Osteoblast (primary cell): ENCODE measurements at regions not wholly inside any gene's neighbourhood (a gene's known extent, or its start where the extent isn't known, plus 50 kb on each side); places are given as distances from the start of the nearest gene placed in this dataset.
"Not testable (repeated sequence)": the region's sequence is repeated elsewhere in the genome, so short reads cannot be mapped to it uniquely, and the experiment has no call there.

ENCODE experiments used
- DNase-seq: peaks from one replicate; pipeline ENCODE4 v3.0.0; 2011; ENCODE audit warnings: low spot score, mixed read lengths; ENCODE audit not compliant: insufficient read length; ENCODE audit errors: missing footprints
- H2AFZ ChIP-seq: 2 replicates; pipeline ENCODE4 v1.6.0; 2011; ENCODE audit warnings: mild to moderate bottlenecking, low read length
- H3K27ac ChIP-seq: 2 replicates; pipeline ENCODE4 v1.5.1; 2011; ENCODE audit warnings: mild to moderate bottlenecking, low read depth, low read length, moderate library complexity
- H3K27me3 ChIP-seq: 2 replicates; pipeline ENCODE4 v1.6.0; 2012; ENCODE audit warnings: mild to moderate bottlenecking, control low read depth, inconsistent platforms, low read length, moderate library complexity; ENCODE audit not compliant: insufficient read depth
- H3K36me3 ChIP-seq: 2 replicates; pipeline ENCODE4 v1.5.1; 2011; ENCODE audit warnings: mild to moderate bottlenecking, low read length, control low read depth, moderate library complexity; ENCODE audit not compliant: insufficient read depth
- H3K4me1 ChIP-seq: 2 replicates; pipeline ENCODE4 v1.5.1; 2011; ENCODE audit warnings: mild to moderate bottlenecking, low read length, control low read depth, moderate library complexity; ENCODE audit not compliant: insufficient read depth
- H3K4me2 ChIP-seq: 2 replicates; pipeline ENCODE4 v1.6.0; 2011; ENCODE audit warnings: mild to moderate bottlenecking, low read length; ENCODE audit not compliant: insufficient read depth
- H3K4me3 ChIP-seq: fragments of 200-600 bp; sonication (generic); 3 replicates; pipeline ENCODE4 v1.5.1; 2012; ENCODE audit warnings: mild to moderate bottlenecking, low read length, inconsistent platforms; ENCODE audit not compliant: insufficient read depth
- H3K79me2 ChIP-seq: 2 replicates; pipeline ENCODE4 v1.6.0; 2012; ENCODE audit warnings: mild to moderate bottlenecking, low read length, control low read depth, inconsistent platforms; ENCODE audit not compliant: insufficient read depth
- H3K9me3 ChIP-seq: 2 replicates; pipeline ENCODE4 v1.5.1; 2011; ENCODE audit warnings: low read depth, low read length, control low read depth
- H4K20me1 ChIP-seq: 2 replicates; pipeline ENCODE4 v1.6.0; 2012; ENCODE audit warnings: mild to moderate bottlenecking, low read length, control low read depth; ENCODE audit not compliant: insufficient read depth
- TF ChIP-seq, protein P1 (sequence below): IDR thresholded peaks from 2 replicates; pipeline ENCODE4 v1.5.1; 2011; ENCODE audit warnings: mild to moderate bottlenecking, low read depth, low read length, moderate library complexity; ENCODE audit errors: extremely low read depth

DNA sequence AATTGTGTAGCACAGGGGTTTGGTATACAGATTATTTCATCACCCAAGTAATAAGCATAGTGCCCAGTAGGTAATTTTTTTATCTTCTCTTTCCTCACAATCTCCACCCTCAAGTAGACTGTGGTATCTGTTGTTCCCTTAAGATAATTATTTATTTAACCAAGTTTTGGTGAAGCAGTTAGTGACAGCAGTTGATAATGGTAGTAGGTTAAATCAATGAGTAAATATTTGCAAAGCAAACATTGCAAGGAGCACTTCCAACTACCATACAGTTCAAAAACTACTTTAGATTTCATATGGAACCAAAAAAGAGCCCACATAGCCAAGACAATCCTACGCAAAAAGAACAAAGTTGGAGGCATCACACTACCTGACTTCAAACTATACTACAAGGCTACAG lies 291.8 kb downstream of the KCTD12 start:
- Histone ChIP-seq H4K20me1 (no peaks in the 10 kb centered on the region), H3K9me3 (no peaks in the 10 kb centered on the region), H3K79me2 (no peaks in the 10 kb centered on the region), H3K4me1 (no peaks in the 10 kb centered on the region), H3K27me3 (no peaks in the 10 kb centered on the region), H3K4me3 (no peak overlapping the region), H3K4me2 (no peak overlapping the region), H3K36me3 (no peaks in the 10 kb centered on the region), H3K27ac (no peak overlapping the region), H2AFZ (no peak overlapping the region)
- TF ChIP-seq, protein P1, sequence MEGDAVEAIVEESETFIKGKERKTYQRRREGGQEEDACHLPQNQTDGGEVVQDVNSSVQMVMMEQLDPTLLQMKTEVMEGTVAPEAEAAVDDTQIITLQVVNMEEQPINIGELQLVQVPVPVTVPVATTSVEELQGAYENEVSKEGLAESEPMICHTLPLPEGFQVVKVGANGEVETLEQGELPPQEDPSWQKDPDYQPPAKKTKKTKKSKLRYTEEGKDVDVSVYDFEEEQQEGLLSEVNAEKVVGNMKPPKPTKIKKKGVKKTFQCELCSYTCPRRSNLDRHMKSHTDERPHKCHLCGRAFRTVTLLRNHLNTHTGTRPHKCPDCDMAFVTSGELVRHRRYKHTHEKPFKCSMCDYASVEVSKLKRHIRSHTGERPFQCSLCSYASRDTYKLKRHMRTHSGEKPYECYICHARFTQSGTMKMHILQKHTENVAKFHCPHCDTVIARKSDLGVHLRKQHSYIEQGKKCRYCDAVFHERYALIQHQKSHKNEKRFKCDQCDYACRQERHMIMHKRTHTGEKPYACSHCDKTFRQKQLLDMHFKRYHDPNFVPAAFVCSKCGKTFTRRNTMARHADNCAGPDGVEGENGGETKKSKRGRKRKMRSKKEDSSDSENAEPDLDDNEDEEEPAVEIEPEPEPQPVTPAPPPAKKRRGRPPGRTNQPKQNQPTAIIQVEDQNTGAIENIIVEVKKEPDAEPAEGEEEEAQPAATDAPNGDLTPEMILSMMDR = no peak
- no peak for DNase-seq

DNA sequence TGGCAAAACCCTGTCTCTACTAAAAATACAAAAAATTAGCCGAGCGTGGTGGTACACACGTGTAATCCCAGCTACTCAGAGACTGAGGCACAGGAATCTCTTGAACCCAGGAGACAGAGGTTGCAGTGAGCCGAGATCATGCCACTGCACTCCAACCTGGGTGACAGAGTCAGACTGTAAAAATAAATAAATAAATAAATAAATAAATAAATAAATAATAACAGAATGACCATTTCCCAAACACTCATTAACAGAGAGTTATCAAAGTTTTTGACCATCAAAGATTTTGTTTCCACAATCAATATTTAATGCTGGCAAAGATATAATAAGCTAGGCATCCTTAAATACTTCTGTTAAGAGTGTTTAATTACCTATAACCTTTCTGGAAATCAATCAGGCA lies 299.4 kb downstream of the KCTD12 start:
- Histone ChIP-seq H3K79me2 (no peaks in the 10 kb centered on the region), H3K4me3 (no peak overlapping the region), H3K4me1 (no peaks in the 10 kb centered on the region), H4K20me1 (no peaks in the 10 kb centered on the region), H3K27me3 (no peaks in the 10 kb centered on the region), H2AFZ (no peak overlapping the region), H3K4me2 (no peak overlapping the region), H3K9me3 (no peaks in the 10 kb centered on the region), H3K27ac (no peak overlapping the region), H3K36me3 (no peaks in the 10 kb centered on the region)
- DNase-seq = no peak
- TF ChIP-seq, protein P1 = no peak

DNA sequence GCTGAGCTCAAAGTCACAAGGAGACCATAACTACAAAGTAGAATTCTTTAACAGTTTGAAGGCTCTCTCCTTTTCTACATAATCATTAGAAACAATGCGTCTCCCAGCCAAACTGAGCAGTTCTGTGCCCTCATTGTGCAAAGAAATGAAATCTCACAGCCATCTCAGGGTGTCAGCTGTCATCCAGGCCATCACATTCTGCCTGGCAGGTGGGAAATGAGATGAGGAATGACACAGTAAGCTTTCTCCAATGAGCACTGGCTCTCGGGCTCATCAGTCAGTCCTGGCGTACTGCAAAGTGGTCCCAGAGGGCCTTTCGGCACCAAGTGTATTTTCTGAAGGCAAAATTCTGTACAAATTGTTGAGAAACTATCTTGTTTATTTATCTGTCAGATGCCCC lies 306.5 kb downstream of the KCTD12 start:
- no peak overlapping the region for H2AFZ ChIP-seq
- no peak for DNase-seq
- H4K20me1 ChIP-seq = no peaks in the 10 kb centered on the region
- no peaks in the 10 kb centered on the region for H3K79me2 ChIP-seq
- H3K27ac ChIP-seq = no peak overlapping the region
- no peaks in the 10 kb centered on the region for H3K4me1 ChIP-seq
- no peaks in the 10 kb centered on the region for H3K27me3 ChIP-seq
- no peaks in the 10 kb centered on the region for H3K9me3 ChIP-seq
- no peak overlapping the region for H3K4me3 ChIP-seq
- TF ChIP-seq, protein P1 = no peak
- no peaks in the 10 kb centered on the region for H3K36me3 ChIP-seq
- no peak overlapping the region for H3K4me2 ChIP-seq

DNA sequence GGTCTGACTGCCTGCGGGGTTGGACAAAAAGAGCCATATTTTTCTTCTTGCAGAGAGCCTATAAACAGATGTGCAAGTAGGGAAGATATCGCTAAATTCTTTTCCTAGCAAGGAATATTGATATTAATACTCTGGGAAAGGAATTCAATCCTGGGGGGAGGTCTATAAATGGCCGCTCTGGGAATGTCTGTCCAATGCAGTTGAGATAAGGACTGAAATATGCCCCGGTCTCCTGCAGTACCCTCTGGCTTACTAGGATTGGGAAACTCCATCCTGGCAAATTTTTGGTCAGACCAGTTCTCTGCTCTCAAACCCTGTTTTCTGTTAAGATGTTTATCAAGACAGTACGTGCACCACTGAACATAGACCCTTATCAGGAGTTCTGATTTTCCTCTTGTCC lies 310.6 kb downstream of the KCTD12 start:
- not testable (repeated sequence) for H3K79me2 ChIP-seq, H3K9me3 ChIP-seq, H3K4me1 ChIP-seq, DNase-seq, H3K27ac ChIP-seq, H3K4me2 ChIP-seq, H4K20me1 ChIP-seq, H3K36me3 ChIP-seq, H3K27me3 ChIP-seq, H3K4me3 ChIP-seq, H2AFZ ChIP-seq

DNA sequence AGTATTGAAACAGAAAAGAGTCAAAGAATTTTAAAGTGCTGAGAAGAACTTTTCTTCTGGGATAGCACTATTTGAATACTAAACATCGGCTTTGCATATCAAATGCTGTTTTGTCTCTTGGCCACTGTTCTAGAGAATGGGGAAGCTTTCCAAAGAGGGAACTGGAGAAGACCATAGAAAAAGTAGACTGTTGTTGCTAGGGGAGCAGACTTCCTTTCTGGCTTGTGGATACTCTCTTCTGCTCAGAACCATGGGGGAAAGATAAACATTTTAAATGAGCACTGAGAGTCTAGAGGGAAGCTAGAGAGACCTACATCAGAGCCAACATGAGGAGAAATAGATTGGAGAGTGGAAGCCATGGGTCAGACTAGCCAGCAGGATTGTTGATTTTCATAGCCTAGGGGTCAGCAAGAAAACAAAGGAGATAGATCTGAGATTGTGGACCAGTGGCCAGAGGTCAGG lies 315.7 kb downstream of the KCTD12 start:
- no peak overlapping the region for H3K4me2 ChIP-seq

More for the DNA sequence above, 315.7 kb downstream of the KCTD12 start:
- Histone ChIP-seq H4K20me1 (no peaks in the 10 kb centered on the region), H3K36me3 (no peaks in the 10 kb centered on the region), H3K27me3 (no peaks in the 10 kb centered on the region), H3K27ac (no peak overlapping the region), H2AFZ (no peak overlapping the region), H3K4me1 (no peaks in the 10 kb centered on the region), H3K4me3 (no peak overlapping the region), H3K79me2 (no peaks in the 10 kb centered on the region), H3K9me3 (no peaks in the 10 kb centered on the region)
- no peak for DNase-seq
- TF ChIP-seq, protein P1 = no peak
